ENCODE measurements at regions not wholly inside any gene's neighbourhood (a gene's known extent, or its start where the extent isn't known, plus 50 kb on each side); places are given as distances from the start of the nearest gene placed in this dataset.

- Histone ChIP-seq H3K4me1 (ENCODE audit: control insufficient read depth in 2 of 3, insufficient read depth in 2 of 3, low read depth in 1 of 3, low read length in 3 of 3) (no peaks in the 10 kb centered on the region), H3K36me3 (ENCODE audit: control insufficient read depth in 2 of 3, insufficient read depth in 3 of 3, low read length in 3 of 3) (no peaks in the 10 kb centered on the region), H3K27me3 (ENCODE audit: control insufficient read depth, insufficient read depth, low read length) (no peaks in the 10 kb centered on the region), H3K9ac (ENCODE audit: low read length in 3 of 3) (no peak overlapping the region), H3K4me3 (ENCODE audit: low read length in 3 of 3) (no peak overlapping the region), H3K9me3 (ENCODE audit: control insufficient read depth in 2 of 3, insufficient read depth in 1 of 3, low read length in 3 of 3) (no peaks in the 10 kb centered on the region), H3K27ac (ENCODE audit: low read depth in 2 of 2, low read length in 2 of 2) (no peak overlapping the region)
- no peak for FAIRE-seq
- TF ChIP-seq CTCF (IDR thresholded peaks at IDR 0.05; ENCODE audit: borderline replicate concordance, extremely low read depth, insufficient read depth), result no peak
- intact Hi-C loops (cut with DNase I), result no loop called here
- no peak for DNase-seq
These were observed 624.7 kb upstream of the B3GAT1 start for GRCh38 chr11:135036488-135037297.

GRCh38 chr11:135035282-135035681 is 623.2 kb upstream of the B3GAT1 start:
- Histone ChIP-seq H3K27ac (ENCODE audit: low read depth in 2 of 2, low read length in 2 of 2) (no peak overlapping the region), H3K36me3 (ENCODE audit: control insufficient read depth in 2 of 3, insufficient read depth in 3 of 3, low read length in 3 of 3) (no peaks in the 10 kb centered on the region), H3K4me1 (ENCODE audit: control insufficient read depth in 2 of 3, insufficient read depth in 2 of 3, low read depth in 1 of 3, low read length in 3 of 3) (no peaks in the 10 kb centered on the region), H3K9me3 (ENCODE audit: control insufficient read depth in 2 of 3, insufficient read depth in 1 of 3, low read length in 3 of 3) (no peaks in the 10 kb centered on the region), H3K9ac (ENCODE audit: low read length in 3 of 3) (no peak overlapping the region), H3K27me3 (ENCODE audit: control insufficient read depth, insufficient read depth, low read length) (no peaks in the 10 kb centered on the region), H3K4me3 (ENCODE audit: low read length in 3 of 3) (no peak overlapping the region)
- no peak for DNase-seq
- intact Hi-C loops (cut with DNase I), result no loop called here
- no peak for TF ChIP-seq CTCF (IDR thresholded peaks at IDR 0.05; ENCODE audit: borderline replicate concordance, extremely low read depth, insufficient read depth)
- FAIRE-seq, result no peak

- peak in 4 of 5 donors; percentile 74 to 90 (median 79) for DNase-seq
- FAIRE-seq, result no peak
These were observed 621.5 kb upstream of the B3GAT1 start for GRCh38 chr11:135033540-135033939.

More at GRCh38 chr11:135033540-135033939, 621.5 kb upstream of the B3GAT1 start:
- no peak overlapping the region for H3K27ac ChIP-seq (ENCODE audit: low read depth in 2 of 2, low read length in 2 of 2)
- no peaks in the 10 kb centered on the region for H3K9me3 ChIP-seq (ENCODE audit: control insufficient read depth in 2 of 3, insufficient read depth in 1 of 3, low read length in 3 of 3)
- intact Hi-C loops (cut with DNase I), result no loop called here
- H3K4me3 ChIP-seq (ENCODE audit: low read length in 3 of 3), result no peak overlapping the region
- no peaks in the 10 kb centered on the region for H3K4me1 ChIP-seq (ENCODE audit: control insufficient read depth in 2 of 3, insufficient read depth in 2 of 3, low read depth in 1 of 3, low read length in 3 of 3)
- no peak overlapping the region for H3K9ac ChIP-seq (ENCODE audit: low read length in 3 of 3)
- no peak for TF ChIP-seq CTCF (IDR thresholded peaks at IDR 0.05; ENCODE audit: borderline replicate concordance, extremely low read depth, insufficient read depth)
- H3K27me3 ChIP-seq (ENCODE audit: control insufficient read depth, insufficient read depth, low read length), result no peaks in the 10 kb centered on the region
- no peaks in the 10 kb centered on the region for H3K36me3 ChIP-seq (ENCODE audit: control insufficient read depth in 2 of 3, insufficient read depth in 3 of 3, low read length in 3 of 3)
